GM23338 (cell line): ENCODE measurements at regions not wholly inside any gene's neighbourhood (a gene's known extent, or its start where the extent isn't known, plus 50 kb on each side); places are given as distances from the start of the nearest gene placed in this dataset.

Experiments used
- ATAC-seq: fragments of 200-7000 bp; cut with Tn5 transposase; 3 replicates; pipeline ENCODE4 v1.9.1; 2020
- DNase-seq: peaks from one replicate; pipeline ENCODE4 v3.0.0-alpha.2; 2015; ENCODE audit warnings: low spot score
- H2AFZ ChIP-seq: fragments of 200-600 bp; sonication (generic); 2 replicates; pipeline ENCODE4 v1.8.0; 2016; ENCODE audit warnings: antibody characterized with exemption, mild to moderate bottlenecking, moderate library complexity
- H3F3A ChIP-seq: fragments of 200-600 bp; sonication (generic); replicated peaks from 2 replicates; pipeline ENCODE4 v1.8.0; 2017; ENCODE audit warnings: antibody characterized with exemption, mixed run types, low read depth
- H3K27ac ChIP-seq: fragments of 200-600 bp; sonication (generic); 2 replicates; pipeline ENCODE4 v1.6.1; 2016; ENCODE audit warnings: low read depth
- H3K27me3 ChIP-seq: fragments of 200-600 bp; sonication (generic); 2 replicates; pipeline ENCODE4 v1.8.0; 2016; ENCODE audit warnings: mild to moderate bottlenecking, mixed run types, moderate library complexity; ENCODE audit not compliant: insufficient read depth
- H3K36me3 ChIP-seq: fragments of 200-600 bp; sonication (generic); 2 replicates; pipeline ENCODE4 v1.8.0; 2016; ENCODE audit warnings: mild to moderate bottlenecking; ENCODE audit not compliant: insufficient read depth
- H3K4me1 ChIP-seq: fragments of 200-600 bp; sonication (generic); 2 replicates; pipeline ENCODE4 v1.8.0; 2016; ENCODE audit warnings: mild to moderate bottlenecking, moderate library complexity; ENCODE audit not compliant: insufficient read depth
- H3K4me2 ChIP-seq: fragments of 200-600 bp; sonication (generic); 2 replicates; pipeline ENCODE4 v1.7.1; 2017; ENCODE audit warnings: mixed run types
- H3K4me3 ChIP-seq: fragments of 200-600 bp; sonication (generic); 2 replicates; pipeline ENCODE4 v1.6.1; 2016; ENCODE audit warnings: mixed run types
- H3K79me2 ChIP-seq: fragments of 200-600 bp; sonication (generic); replicated peaks from 2 replicates; pipeline ENCODE4 v1.8.0; 2017; ENCODE audit warnings: mild to moderate bottlenecking; ENCODE audit not compliant: insufficient read depth
- H3K9me2 ChIP-seq: fragments of 200-600 bp; sonication (generic); 2 replicates; pipeline ENCODE4 v1.8.0; 2017; ENCODE audit not compliant: insufficient read depth
- H4K20me1 ChIP-seq: fragments of 200-600 bp; sonication (generic); replicated peaks from 2 replicates; pipeline ENCODE4 v1.8.0; 2017; ENCODE audit warnings: mild to moderate bottlenecking; ENCODE audit not compliant: insufficient read depth
- H3K27ac Mint-ChIP-seq: 2 replicates; pipeline ENCODE4 v1.8.0; 2020; ENCODE audit warnings: inconsistent platforms, mild to moderate bottlenecking, moderate library complexity, mixed read lengths
- H3K27me3 Mint-ChIP-seq: 3 replicates; pipeline ENCODE4 v1.8.0; 2022; ENCODE audit warnings: low read depth, mild to moderate bottlenecking, moderate library complexity, mixed read lengths, inconsistent platforms; ENCODE audit not compliant: insufficient read depth, poor library complexity
- H3K36me3 Mint-ChIP-seq: 3 replicates; pipeline ENCODE4 v1.8.0; 2021; ENCODE audit warnings: low read depth, mild to moderate bottlenecking, inconsistent platforms, moderate library complexity, mixed read lengths
- H3K4me1 Mint-ChIP-seq: 3 replicates; pipeline ENCODE4 v1.8.0; 2020; ENCODE audit warnings: mild to moderate bottlenecking, inconsistent platforms, mixed read lengths
- H3K4me3 Mint-ChIP-seq: 3 replicates; pipeline ENCODE4 v1.8.0; 2021; ENCODE audit warnings: moderate library complexity, mild to moderate bottlenecking, inconsistent platforms, mixed read lengths
- H3K9me3 Mint-ChIP-seq: 3 replicates; pipeline ENCODE4 v1.8.0; 2020; ENCODE audit warnings: moderate library complexity, mild to moderate bottlenecking, inconsistent platforms, mixed read lengths
- CREB1 ChIP-seq: fragments of 250-450 bp; sonication (Bioruptor Pico); IDR thresholded peaks from 2 replicates; pipeline ENCODE4 v1.5.0; 2020; ENCODE audit warnings: low read depth, mild to moderate bottlenecking, moderate library complexity
- CTCF ChIP-seq, 2 experiments: fragments of 200-600 bp in 1 of 2; sonication (generic) in 1 of 2; conservative IDR thresholded peaks; 2 replicates each; pipeline versions ENCODE4 v1.5.1 to v1.6.1; 2016 to 2017; ENCODE audit warnings: antibody characterized with exemption in 2 of 2, low read depth in 2 of 2, mild to moderate bottlenecking in 2 of 2, moderate library complexity in 1 of 2
- EZH2phosphoT487 ChIP-seq: fragments of 200-600 bp; sonication (generic); IDR thresholded peaks from one replicate; pipeline ENCODE4 v1.8.1; 2018; ENCODE audit warnings: antibody characterized with exemption; ENCODE audit not compliant: unreplicated experiment
- JUNB ChIP-seq: IDR thresholded peaks from one replicate; pipeline ENCODE4 v1.6.1; 2016; ENCODE audit warnings: antibody characterized with exemption; ENCODE audit not compliant: unreplicated experiment
- NANOG ChIP-seq: IDR thresholded peaks from 2 replicates; pipeline ENCODE4 v1.6.1; 2016; ENCODE audit warnings: antibody characterized with exemption, borderline replicate concordance
- POLR2AphosphoS5 ChIP-seq: IDR thresholded peaks from 2 replicates; pipeline ENCODE4 v1.6.1; 2016; ENCODE audit warnings: antibody characterized with exemption, low read depth
- STAT1 ChIP-seq: IDR thresholded peaks from one replicate; pipeline ENCODE4 v1.6.1; 2016; ENCODE audit warnings: antibody characterized with exemption; ENCODE audit not compliant: unreplicated experiment
- ZNF114 ChIP-seq: fragments of 250-450 bp; sonication (Bioruptor Pico); IDR thresholded peaks from 2 replicates; pipeline ENCODE4 v1.5.0; 2020; ENCODE audit warnings: mild to moderate bottlenecking, moderate library complexity
- ZNF331 ChIP-seq: fragments of 250-450 bp; sonication (Bioruptor Pico); IDR thresholded peaks from 2 replicates; pipeline ENCODE4 v1.5.0; 2020; ENCODE audit warnings: low read depth, mild to moderate bottlenecking, moderate library complexity
- TF ChIP-seq, protein P1 (sequence below): IDR thresholded peaks from 2 replicates; pipeline ENCODE4 v1.6.1; 2016; ENCODE audit warnings: antibody characterized with exemption

GRCh38 chr4:26175905-26176470, 144.8 kb upstream of the RBPJ start:
- H3K36me3 ChIP-seq = no peaks in the 10 kb centered on the region; the same call in 1 of the 2 replicates
- H3K4me1 Mint-ChIP-seq = peaks cover 4% of the 10 kb centered on the region
- no peaks in the 10 kb centered on the region for H3F3A ChIP-seq
- ATAC-seq = no peak; the same call in 2 of the 3 replicates
- H3K4me2 ChIP-seq = no peak overlapping the region
- H4K20me1 ChIP-seq = no peaks in the 10 kb centered on the region
- no peaks in the 10 kb centered on the region for H3K9me2 ChIP-seq
- no peaks in the 10 kb centered on the region for H3K79me2 ChIP-seq
- peaks cover 3% of the 10 kb centered on the region; the same call in 1 of the 2 replicates for H3K4me1 ChIP-seq
- H3K36me3 Mint-ChIP-seq = 0 out of 3 replicates have a peak, but pooled peaks cover under 1% of the 10 kb centered on the region
- no peak overlapping the region for H3K27ac ChIP-seq
- TF ChIP-seq POLR2AphosphoS5 (no peak), ZNF114 (CRISPR knock-in tag) (no peak), CTCF (conservative IDR thresholded peaks at IDR 0.05; ENCODE audit: low read depth in 2 of 2) (no peak), JUNB (no peak), CREB1 (CRISPR knock-in tag) (no peak), EZH2phosphoT487 (no peak), STAT1 (no peak)
- TF ChIP-seq, protein P1, sequence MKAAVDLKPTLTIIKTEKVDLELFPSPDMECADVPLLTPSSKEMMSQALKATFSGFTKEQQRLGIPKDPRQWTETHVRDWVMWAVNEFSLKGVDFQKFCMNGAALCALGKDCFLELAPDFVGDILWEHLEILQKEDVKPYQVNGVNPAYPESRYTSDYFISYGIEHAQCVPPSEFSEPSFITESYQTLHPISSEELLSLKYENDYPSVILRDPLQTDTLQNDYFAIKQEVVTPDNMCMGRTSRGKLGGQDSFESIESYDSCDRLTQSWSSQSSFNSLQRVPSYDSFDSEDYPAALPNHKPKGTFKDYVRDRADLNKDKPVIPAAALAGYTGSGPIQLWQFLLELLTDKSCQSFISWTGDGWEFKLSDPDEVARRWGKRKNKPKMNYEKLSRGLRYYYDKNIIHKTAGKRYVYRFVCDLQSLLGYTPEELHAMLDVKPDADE = no peak
- H3K27me3 ChIP-seq = no peaks in the 10 kb centered on the region
- DNase-seq = no peak
- H3K4me3 ChIP-seq = no peak overlapping the region
- peaks cover 6% of the 10 kb centered on the region for H3K27me3 Mint-ChIP-seq
- H3K27ac Mint-ChIP-seq = no peak overlapping the region
- no peak overlapping the region for H3K4me3 Mint-ChIP-seq
- H2AFZ ChIP-seq = peak overlapping the region; percentile 63; the same call in 1 of the 2 replicates
- peaks cover 7% of the 10 kb centered on the region; the same call in 2 of the 3 replicates for H3K9me3 Mint-ChIP-seq

GRCh38 chr4:26176598-26177149, 144.1 kb upstream of the RBPJ start:
- Histone ChIP-seq H3K4me2 (no peak overlapping the region), H3K79me2 (no peaks in the 10 kb centered on the region), H3K4me1 (peaks cover 3% of the 10 kb centered on the region; the same call in 1 of the 2 replicates), H3K27ac (no peak overlapping the region), H3K9me2 (no peaks in the 10 kb centered on the region; the same call in 1 of the 2 replicates), H3K27me3 (no peaks in the 10 kb centered on the region), H4K20me1 (no peaks in the 10 kb centered on the region), H3K36me3 (no peaks in the 10 kb centered on the region), H2AFZ (peak overlapping the region; percentile 63; the same call in 1 of the 2 replicates), H3K4me3 (no peak overlapping the region), H3F3A (no peaks in the 10 kb centered on the region)
- no peak overlapping the region for H3K27ac Mint-ChIP-seq
- peaks cover 6% of the 10 kb centered on the region for H3K27me3 Mint-ChIP-seq
- no peak overlapping the region for H3K4me3 Mint-ChIP-seq
- ATAC-seq (no peak), DNase-seq (no peak)
- peaks cover 5% of the 10 kb centered on the region; the same call in 1 of the 3 replicates for H3K9me3 Mint-ChIP-seq
- peaks cover 4% of the 10 kb centered on the region for H3K4me1 Mint-ChIP-seq
- no peaks in the 10 kb centered on the region for H3K36me3 Mint-ChIP-seq
- no peak for TF ChIP-seq ZNF331 (CRISPR knock-in tag)
- TF ChIP-seq JUNB = no peak
- TF ChIP-seq CTCF (conservative IDR thresholded peaks at IDR 0.05; ENCODE audit: low read depth in 2 of 2) = no peak
- TF ChIP-seq, protein P1 = no peak
- no peak for TF ChIP-seq NANOG
- TF ChIP-seq EZH2phosphoT487 = no peak
